Ishikawa (cell line): ENCODE measurements at regions not wholly inside any gene's neighbourhood (a gene's known extent, or its start where the extent isn't known, plus 50 kb on each side); places are given as distances from the start of the nearest gene placed in this dataset.

ENCODE experiments used
- EP300 ChIP-seq: IDR thresholded peaks from 2 replicates; pipeline ENCODE4 v1.6.1; 2012; ENCODE audit warnings: borderline replicate concordance
- NFIC ChIP-seq: IDR thresholded peaks from 2 replicates; pipeline ENCODE4 v1.6.1; 2012
- REST ChIP-seq: IDR thresholded peaks from 2 replicates; pipeline ENCODE4 v1.6.1; 2012; ENCODE audit warnings: low read depth, mild to moderate bottlenecking
- YY1 ChIP-seq: IDR thresholded peaks from 2 replicates; pipeline ENCODE4 v1.6.1; 2012; ENCODE audit warnings: low read depth

DNA sequence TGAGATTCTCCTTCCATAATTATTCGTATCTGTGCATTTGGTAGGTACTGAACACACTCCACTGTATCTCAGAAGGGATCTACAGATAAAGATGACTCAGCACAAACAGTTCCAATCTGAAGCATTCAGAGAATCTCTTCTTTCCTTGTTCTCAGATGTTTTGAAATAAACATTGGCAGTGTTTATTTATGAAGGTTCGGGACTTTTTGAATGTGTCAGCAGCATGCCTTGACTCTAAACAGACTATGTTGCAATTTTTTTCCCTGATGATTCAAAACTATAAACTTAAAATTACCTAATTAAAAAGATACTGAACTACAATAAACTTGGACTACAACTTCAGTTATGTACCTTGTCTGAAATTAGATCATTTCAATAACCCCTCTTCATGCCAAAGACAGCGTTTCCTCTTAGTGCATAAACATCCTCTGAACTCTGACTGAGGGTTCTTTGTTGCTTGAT lies 612.9 kb upstream of the TBL1XR1 start:
- TF ChIP-seq REST, result no peak
- TF ChIP-seq YY1, result no peak
- no peak for TF ChIP-seq EP300
- no peak for TF ChIP-seq NFIC
